SK-N-SH treated with all-trans-retinoic acid at 6 μM for 48 hours (cell line): ENCODE measurements at regions not wholly inside any gene's neighbourhood (a gene's known extent, or its start where the extent isn't known, plus 50 kb on each side); places are given as distances from the start of the nearest gene placed in this dataset.

ENCODE experiments used
- ATAC-seq: fragments of 200-7000 bp; cut with Tn5 transposase; 3 replicates; pipeline ENCODE4 v1.9.1; 2020; ENCODE audit warnings: mild to moderate bottlenecking, moderate library complexity
- ARNTL ChIP-seq: fragments of 450-650 bp; formaldehyde crosslinking; IDR thresholded peaks from 2 replicates; pipeline ENCODE4 v1.5.0; 2020; ENCODE audit warnings: low read depth, mild to moderate bottlenecking, moderate library complexity, borderline replicate concordance
- CREB5 ChIP-seq: fragments of 250-450 bp; sonication (Bioruptor Pico); IDR thresholded peaks from 2 replicates; pipeline ENCODE4 v1.5.1; 2020; ENCODE audit warnings: low read depth, mild to moderate bottlenecking, moderate library complexity
- CSDC2 ChIP-seq: fragments of 250-450 bp; sonication (Bioruptor Pico); IDR thresholded peaks from 2 replicates; pipeline ENCODE4 v1.5.0; 2020; ENCODE audit warnings: mild to moderate bottlenecking, moderate library complexity
- CSRNP3 ChIP-seq: fragments of 250-450 bp; sonication (Bioruptor Pico); IDR thresholded peaks from 2 replicates; pipeline ENCODE4 v1.5.1; 2021; ENCODE audit warnings: mild to moderate bottlenecking, moderate library complexity
- ESRRG ChIP-seq: fragments of 250-450 bp; sonication (Bioruptor Pico); IDR thresholded peaks from 2 replicates; pipeline ENCODE4 v1.6.1; 2021; ENCODE audit warnings: mild to moderate bottlenecking
- GLIS3 ChIP-seq: fragments of 250-450 bp; sonication (Bioruptor Pico); IDR thresholded peaks from 2 replicates; pipeline ENCODE4 v1.5.0; 2020; ENCODE audit warnings: mild to moderate bottlenecking, moderate library complexity
- ISL1 ChIP-seq: fragments of 250-450 bp; sonication (Bioruptor Pico); IDR thresholded peaks from 2 replicates; pipeline ENCODE4 v2.1.2; 2022; ENCODE audit warnings: mild to moderate bottlenecking, moderate library complexity
- OSR1 ChIP-seq: fragments of 250-450 bp; sonication (Bioruptor Pico); IDR thresholded peaks from 2 replicates; pipeline ENCODE4 v1.8.0; 2022; ENCODE audit warnings: moderate library complexity, mild to moderate bottlenecking, inconsistent platforms
- PATZ1 ChIP-seq: fragments of 250-450 bp; sonication (Bioruptor Pico); IDR thresholded peaks from 2 replicates; pipeline ENCODE4 v1.8.0; 2020; ENCODE audit warnings: mild to moderate bottlenecking, moderate library complexity, borderline replicate concordance
- POU6F1 ChIP-seq: fragments of 250-450 bp; sonication (Bioruptor Pico); IDR thresholded peaks from 2 replicates; pipeline ENCODE4 v1.8.0; 2021; ENCODE audit warnings: low read depth, mild to moderate bottlenecking, moderate library complexity, borderline replicate concordance
- PPARA ChIP-seq: fragments of 250-450 bp; sonication (Bioruptor Pico); IDR thresholded peaks from 2 replicates; pipeline ENCODE4 v1.5.0; 2020; ENCODE audit warnings: mild to moderate bottlenecking, borderline replicate concordance
- RARB ChIP-seq: fragments of 250-450 bp; sonication (Bioruptor Pico); IDR thresholded peaks from 2 replicates; pipeline ENCODE4 v1.8.0; 2021; ENCODE audit warnings: mild to moderate bottlenecking, moderate library complexity
- SNAI2 ChIP-seq: fragments of 250-450 bp; sonication (Bioruptor Pico); IDR thresholded peaks from 2 replicates; pipeline ENCODE4 v1.5.0; 2020; ENCODE audit warnings: mild to moderate bottlenecking, moderate library complexity
- TCF4 ChIP-seq: fragments of 250-450 bp; sonication (Bioruptor Pico); IDR thresholded peaks from 2 replicates; pipeline ENCODE4 v1.8.0; 2021; ENCODE audit warnings: mild to moderate bottlenecking, moderate library complexity, borderline replicate concordance
- TSHZ2 ChIP-seq: fragments of 250-450 bp; sonication (Bioruptor Pico); IDR thresholded peaks from 2 replicates; pipeline ENCODE4 v1.5.0; 2020; ENCODE audit warnings: mild to moderate bottlenecking, moderate library complexity
- ZC3H10 ChIP-seq: fragments of 250-450 bp; sonication (Bioruptor Pico); IDR thresholded peaks from 2 replicates; pipeline ENCODE4 v1.5.1; 2021; ENCODE audit warnings: mild to moderate bottlenecking, moderate library complexity
- ZFP3 ChIP-seq: fragments of 250-450 bp; sonication (Bioruptor Pico); IDR thresholded peaks from 2 replicates; pipeline ENCODE4 v1.5.0; 2020; ENCODE audit warnings: mild to moderate bottlenecking, moderate library complexity
- ZNF565 ChIP-seq: fragments of 450-650 bp; formaldehyde crosslinking; conservative IDR thresholded peaks from 2 replicates; pipeline ENCODE4 v1.5.0; 2020; ENCODE audit warnings: low read depth, mild to moderate bottlenecking, moderate library complexity
- ZNF70 ChIP-seq: fragments of 450-650 bp; formaldehyde crosslinking; IDR thresholded peaks from 2 replicates; pipeline ENCODE4 v1.5.0; 2020; ENCODE audit warnings: mild to moderate bottlenecking, moderate library complexity
- ZNF8 ChIP-seq: fragments of 450-650 bp; formaldehyde crosslinking; IDR thresholded peaks from 2 replicates; pipeline ENCODE4 v1.5.0; 2020; ENCODE audit warnings: mild to moderate bottlenecking, moderate library complexity

GRCh38 chr12:27179400-27180214, 64.5 kb upstream of the STK38L start (continued):
- TF ChIP-seq TSHZ2 (no peak), ZC3H10 (CRISPR knock-in tag) (peak; percentile 80; the same call in 1 of the 2 replicates), ZNF8 (CRISPR knock-in tag) (no peak), ARNTL (CRISPR knock-in tag) (no peak), RARB (CRISPR knock-in tag) (0 out of 2 replicates have a peak, but pooled peaks have one; percentile 28)

GRCh38 chr12:27180906-27181505, 63.1 kb upstream of the STK38L start:
- TF ChIP-seq POU6F1 (CRISPR knock-in tag) (no peak), TSHZ2 (no peak), CSRNP3 (no peak), ZFP3 (no peak), ISL1 (no peak), PPARA (CRISPR knock-in tag) (no peak), ZNF565 (CRISPR knock-in tag) (no peak), PATZ1 (CRISPR knock-in tag) (no peak), OSR1 (CRISPR knock-in tag) (no peak), GLIS3 (no peak), SNAI2 (CRISPR knock-in tag) (no peak), CSDC2 (CRISPR knock-in tag) (no peak), ESRRG (CRISPR knock-in tag) (no peak), TCF4 (CRISPR knock-in tag) (no peak), ZNF8 (CRISPR knock-in tag) (no peak), CREB5 (CRISPR knock-in tag) (no peak), ZNF70 (CRISPR knock-in tag) (no peak)
- ATAC-seq: no peak
